ENCODE measurements at regions not wholly inside any gene's neighbourhood (a gene's known extent, or its start where the extent isn't known, plus 50 kb on each side); places are given as distances from the start of the nearest gene placed in this dataset.

DNA sequence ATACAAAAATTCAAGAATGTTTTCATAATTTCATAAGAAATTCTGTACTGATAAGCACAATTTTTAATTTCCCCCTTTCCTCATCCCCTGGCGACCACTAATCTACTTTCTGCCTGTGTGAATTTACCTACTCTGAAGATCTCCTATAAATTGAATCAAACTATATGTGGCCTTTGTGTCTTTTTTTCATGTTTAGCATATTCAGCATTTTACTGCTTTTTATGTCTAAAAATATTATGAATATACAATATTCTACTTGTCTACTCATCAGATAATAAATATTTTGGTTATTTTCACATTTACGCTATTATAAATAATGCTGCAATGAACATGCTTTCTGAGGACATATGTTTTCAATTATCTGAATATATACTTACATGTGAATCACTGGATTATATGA, 144.8 kb downstream of the CYLC2 start:
- H3K4me3 ChIP-seq (ENCODE audit: low read length) = no peak overlapping the region
- TF ChIP-seq, protein P1, sequence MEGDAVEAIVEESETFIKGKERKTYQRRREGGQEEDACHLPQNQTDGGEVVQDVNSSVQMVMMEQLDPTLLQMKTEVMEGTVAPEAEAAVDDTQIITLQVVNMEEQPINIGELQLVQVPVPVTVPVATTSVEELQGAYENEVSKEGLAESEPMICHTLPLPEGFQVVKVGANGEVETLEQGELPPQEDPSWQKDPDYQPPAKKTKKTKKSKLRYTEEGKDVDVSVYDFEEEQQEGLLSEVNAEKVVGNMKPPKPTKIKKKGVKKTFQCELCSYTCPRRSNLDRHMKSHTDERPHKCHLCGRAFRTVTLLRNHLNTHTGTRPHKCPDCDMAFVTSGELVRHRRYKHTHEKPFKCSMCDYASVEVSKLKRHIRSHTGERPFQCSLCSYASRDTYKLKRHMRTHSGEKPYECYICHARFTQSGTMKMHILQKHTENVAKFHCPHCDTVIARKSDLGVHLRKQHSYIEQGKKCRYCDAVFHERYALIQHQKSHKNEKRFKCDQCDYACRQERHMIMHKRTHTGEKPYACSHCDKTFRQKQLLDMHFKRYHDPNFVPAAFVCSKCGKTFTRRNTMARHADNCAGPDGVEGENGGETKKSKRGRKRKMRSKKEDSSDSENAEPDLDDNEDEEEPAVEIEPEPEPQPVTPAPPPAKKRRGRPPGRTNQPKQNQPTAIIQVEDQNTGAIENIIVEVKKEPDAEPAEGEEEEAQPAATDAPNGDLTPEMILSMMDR (conservative IDR thresholded peaks at IDR 0.05; ENCODE audit: low read depth, low read length) = no peak
- DNase-seq (ENCODE audit: low read depth) = no peak

DNA sequence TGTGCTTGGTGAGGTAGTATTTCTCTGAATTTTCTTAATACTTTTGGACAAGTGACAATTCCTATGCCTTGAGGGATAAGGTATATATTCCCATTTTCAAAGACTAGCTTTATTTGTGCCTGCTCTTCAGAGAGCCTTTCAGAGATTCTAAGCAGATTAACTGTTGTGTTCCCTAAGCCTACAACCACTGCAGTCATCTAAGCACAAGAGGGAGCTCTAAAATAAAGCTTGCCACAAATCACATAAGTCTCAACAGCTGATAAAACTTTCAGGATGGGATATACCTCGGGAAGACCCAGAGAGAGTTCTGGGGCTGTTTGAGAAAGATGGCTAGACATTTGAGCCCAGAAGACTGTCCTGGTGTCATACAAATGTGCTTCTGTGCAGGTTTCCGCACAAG, 157.3 kb downstream of the CYLC2 start:
- no peak overlapping the region for H3K4me3 ChIP-seq (ENCODE audit: low read length)
- no peak for DNase-seq (ENCODE audit: low read depth)
- TF ChIP-seq, protein P1 (conservative IDR thresholded peaks at IDR 0.05; ENCODE audit: low read depth, low read length) = no peak

DNA sequence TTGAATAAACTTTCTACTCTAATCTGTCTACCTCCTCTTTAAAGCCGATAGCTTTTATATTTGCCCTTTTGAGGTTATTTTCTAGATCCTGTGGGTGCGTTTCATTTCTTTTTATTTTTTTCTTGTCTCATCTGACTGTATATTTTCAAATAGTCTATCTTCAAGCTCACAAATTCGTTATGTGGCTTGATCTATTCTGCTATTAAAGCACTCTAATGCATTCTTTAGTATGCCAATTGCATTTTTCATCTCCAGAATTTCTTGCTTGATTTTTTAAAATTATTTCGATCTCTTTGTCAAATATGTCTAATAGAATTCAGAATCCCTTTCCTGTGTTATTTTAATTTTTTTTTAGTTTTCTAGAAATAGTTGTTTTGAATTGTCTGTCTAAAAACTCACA, 172.4 kb downstream of the CYLC2 start:
- no peak overlapping the region for H3K4me3 ChIP-seq (ENCODE audit: low read length)
- no peak for DNase-seq (ENCODE audit: low read depth)
- TF ChIP-seq, protein P1 (conservative IDR thresholded peaks at IDR 0.05; ENCODE audit: low read depth, low read length) = no peak

DNA sequence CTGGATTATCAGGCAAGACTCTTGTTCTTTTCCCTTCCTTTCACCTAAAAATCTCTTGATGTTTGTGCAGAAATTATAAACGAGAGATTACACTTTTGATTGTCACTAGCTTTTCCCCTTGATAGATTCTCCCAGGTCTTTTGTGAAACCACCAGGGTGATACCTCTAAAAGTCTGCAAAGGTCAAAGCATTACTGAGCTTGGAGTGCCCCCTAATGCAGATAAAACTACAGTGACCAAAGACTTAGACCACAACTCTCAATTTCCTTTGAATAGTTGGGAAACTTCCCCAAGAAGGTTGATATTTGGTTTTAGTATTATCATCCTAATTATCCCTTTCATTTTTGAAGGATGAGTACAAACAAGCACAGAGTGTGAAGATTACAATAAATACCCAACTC, 173.1 kb downstream of the CYLC2 start:
- TF ChIP-seq, protein P1 (conservative IDR thresholded peaks at IDR 0.05; ENCODE audit: low read depth, low read length) = no peak
- no peak overlapping the region for H3K4me3 ChIP-seq (ENCODE audit: low read length)
- no peak for DNase-seq (ENCODE audit: low read depth)

DNA sequence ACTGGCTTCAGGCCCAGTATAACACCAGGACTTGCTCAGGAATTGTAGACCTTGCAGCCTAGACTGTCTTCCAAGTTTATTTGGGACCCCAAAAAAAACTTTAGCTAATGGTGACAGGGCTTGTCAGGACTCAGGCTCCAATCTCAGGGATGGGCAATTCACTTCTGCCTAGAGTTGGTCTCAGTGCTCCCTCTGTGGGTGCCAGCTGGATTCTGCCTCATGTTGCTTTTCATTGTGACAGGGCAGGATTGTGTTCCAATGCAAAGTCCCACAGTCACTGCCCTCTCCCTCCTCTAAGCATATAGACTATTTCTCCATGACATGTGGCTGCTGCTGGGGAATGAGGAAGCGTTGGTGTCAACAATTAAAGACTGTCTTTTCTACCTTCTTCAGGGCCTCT, 174.7 kb downstream of the CYLC2 start:
- TF ChIP-seq, protein P1 (conservative IDR thresholded peaks at IDR 0.05; ENCODE audit: low read depth, low read length) = no peak
- DNase-seq (ENCODE audit: low read depth) = no peak
- no peak overlapping the region for H3K4me3 ChIP-seq (ENCODE audit: low read length)

DNA sequence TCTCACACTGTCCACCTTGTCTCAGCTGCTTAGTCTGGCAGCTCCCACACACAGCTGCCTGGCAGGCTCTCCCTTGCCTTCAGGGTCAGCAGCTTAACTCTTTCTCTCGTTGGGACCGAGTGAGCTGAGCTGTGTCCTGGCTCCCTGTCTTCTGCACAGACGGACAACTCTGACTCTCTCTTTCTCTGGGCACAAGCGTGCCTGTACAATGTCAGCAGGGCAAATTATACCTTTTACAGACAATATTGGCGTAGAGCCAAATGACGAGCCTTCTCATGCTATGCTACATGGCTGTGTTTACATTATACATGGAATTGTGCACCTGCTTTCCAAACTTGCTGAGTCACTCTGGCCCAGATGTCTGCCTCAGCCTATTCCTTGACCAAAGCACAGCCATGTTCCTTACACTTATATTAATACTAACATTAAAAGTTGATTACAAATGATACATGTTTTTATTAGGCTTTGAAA, 188.6 kb downstream of the CYLC2 start:
- TF ChIP-seq, protein P1 (conservative IDR thresholded peaks at IDR 0.05; ENCODE audit: low read depth, low read length) = no peak
- DNase-seq (ENCODE audit: low read depth) = no peak
- H3K4me3 ChIP-seq (ENCODE audit: low read length) = no peak overlapping the region

DNA sequence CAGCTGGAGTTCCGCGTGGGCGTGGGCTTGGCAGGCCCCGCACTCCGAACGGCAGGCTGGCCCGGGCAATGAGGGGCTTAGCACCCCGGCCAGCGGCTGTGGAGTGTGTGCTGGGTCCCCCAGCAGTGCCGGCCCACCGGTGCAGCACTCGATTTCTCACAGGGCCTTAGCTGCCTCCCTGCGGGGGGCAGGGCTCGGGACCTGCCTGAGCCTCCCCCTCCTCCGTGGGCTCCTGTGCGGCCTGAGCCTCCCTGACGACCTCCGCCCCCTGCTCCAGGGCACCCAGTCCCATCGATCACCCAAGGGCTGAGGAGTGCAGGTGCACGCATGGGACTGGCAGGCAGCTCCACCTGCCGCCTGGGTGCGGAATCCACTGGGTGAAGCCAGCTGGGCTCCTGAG, 191.8 kb downstream of the CYLC2 start:
- DNase-seq (ENCODE audit: low read depth) = no peak
- no peak overlapping the region for H3K4me3 ChIP-seq (ENCODE audit: low read length)
- TF ChIP-seq, protein P1 (conservative IDR thresholded peaks at IDR 0.05; ENCODE audit: low read depth, low read length) = no peak

All from retinal pigment epithelial cell (primary cell).